ENCODE measurements at regions not wholly inside any gene's neighbourhood (a gene's known extent, or its start where the extent isn't known, plus 50 kb on each side); places are given as distances from the start of the nearest gene placed in this dataset.
A peak's percentile ranks its signal among the peaks of the same experiment; 100 is the strongest.

DNA sequence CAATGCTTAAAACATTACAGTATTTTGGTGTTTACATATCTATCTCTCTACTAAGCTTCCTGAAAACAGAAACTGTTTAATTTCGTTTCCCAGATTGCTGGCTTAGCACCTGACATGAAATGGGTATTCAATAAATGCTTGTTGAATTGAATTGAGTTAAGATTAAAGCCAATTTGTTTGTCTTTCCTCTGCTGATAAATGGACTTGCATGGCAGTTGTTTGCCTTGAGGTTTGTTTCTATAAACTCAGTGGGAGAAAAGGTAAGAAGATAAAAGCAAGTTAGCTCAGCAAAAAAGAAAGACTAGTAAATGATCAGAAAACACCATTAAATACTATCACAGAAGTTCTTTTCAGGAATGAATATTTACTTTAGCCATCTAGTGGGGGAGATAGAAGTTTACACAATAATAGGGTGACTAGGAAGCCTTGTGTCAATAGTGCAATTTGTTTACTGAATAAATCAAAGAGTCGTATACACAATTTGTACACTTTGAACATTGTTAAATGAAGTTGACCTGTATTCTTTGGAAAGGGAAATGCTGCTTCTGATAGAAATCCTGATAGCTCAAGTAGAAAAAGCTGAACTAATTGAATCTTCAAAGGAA lies 754.5 kb upstream of the FAM98A start:
- DNase-seq = peak; percentile 38 to 51

DNA sequence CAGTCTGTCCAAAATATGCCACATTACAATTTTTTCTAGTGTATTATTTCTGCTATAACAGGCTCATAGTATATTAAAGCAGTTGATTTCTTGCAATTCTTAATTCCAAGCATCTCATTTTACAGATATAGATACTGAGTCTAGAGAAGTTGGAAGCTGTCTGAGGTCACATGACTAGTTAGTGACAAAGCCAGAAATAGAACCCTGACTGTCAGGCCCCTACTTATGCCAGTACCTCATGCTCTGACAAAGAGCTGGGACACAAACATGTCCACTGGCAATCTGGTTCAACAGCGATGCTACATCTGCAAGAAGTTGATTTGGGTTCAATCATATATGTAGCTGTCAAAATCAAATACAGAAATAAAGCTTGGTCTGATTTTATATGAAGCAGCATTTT lies 750.4 kb upstream of the FAM98A start:
- no peak for DNase-seq

DNA sequence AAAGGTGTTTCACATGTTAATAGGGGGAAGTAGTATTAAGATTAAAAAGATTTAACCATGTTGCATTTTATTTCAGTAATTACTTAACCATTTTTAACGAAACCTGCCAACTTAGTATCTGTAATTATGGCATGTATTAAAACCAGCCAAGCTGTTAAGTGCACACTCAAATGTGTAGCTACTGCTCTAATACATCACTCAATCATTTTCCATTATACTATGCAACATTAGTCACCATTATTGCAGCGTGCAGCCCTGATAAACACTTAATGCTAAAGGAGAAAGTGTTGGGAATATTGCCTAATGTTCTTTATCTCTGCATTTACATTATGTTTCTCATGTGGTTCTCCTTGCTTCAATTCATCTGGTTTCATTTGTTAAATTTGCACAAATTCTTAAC lies 745.9 kb upstream of the FAM98A start:
- no peak for DNase-seq

DNA sequence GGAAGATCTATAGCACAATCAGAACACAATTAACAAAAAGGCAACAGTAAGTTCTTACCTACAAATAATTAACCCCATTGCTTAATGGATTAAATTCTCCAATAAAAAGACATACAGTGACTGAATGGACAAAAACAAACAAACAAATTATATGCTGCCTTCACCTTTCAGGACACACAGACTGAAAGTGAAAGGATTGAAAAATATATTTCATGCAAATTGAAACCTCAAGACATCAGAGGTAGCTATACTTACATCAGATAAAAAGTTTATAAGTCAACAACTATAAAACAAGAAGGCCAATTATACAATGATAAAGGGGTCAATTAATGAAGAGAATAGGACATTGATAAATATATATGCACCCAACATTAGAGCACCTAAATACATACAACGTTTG lies 741.2 kb upstream of the FAM98A start:
- no peak for DNase-seq

DNA sequence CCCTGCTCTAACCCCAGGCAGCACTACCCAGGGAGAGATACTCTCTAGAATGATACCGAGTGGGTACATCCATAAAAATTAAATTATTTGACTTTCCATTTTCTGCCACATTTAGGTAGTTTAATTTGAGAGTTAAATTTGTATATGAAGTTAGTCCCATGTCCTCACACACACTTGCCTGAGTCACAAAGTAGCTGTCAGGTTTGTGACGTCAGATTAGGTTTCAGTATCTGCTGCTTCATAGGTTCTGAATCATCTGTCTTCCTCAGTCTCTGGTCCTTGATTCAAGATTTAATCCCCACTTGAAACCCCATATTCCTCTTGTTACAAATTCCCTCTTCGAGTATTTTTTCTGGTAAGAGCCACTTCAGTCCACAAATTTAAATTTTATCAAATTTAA lies 738.6 kb upstream of the FAM98A start:
- no peak for DNase-seq

DNA sequence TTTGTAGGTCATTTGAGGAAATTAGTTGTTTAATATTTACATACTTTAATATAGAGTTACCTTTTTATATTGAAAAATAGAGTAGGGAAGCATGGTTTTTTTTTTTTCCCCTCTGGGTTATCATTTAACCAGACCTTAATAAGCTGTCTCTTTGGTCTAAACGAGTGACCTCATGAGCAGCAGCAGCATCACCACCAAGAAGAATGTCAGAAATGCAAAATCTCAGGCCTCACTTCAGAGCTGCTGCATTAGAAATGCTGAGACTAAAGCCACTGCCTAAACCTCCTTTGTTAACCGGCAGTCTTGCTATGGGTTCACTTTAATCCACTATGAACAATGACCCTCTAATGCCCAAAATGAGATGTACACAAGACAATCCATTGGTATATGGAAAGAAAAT lies 733.7 kb upstream of the FAM98A start:
- DNase-seq = no peak

DNA sequence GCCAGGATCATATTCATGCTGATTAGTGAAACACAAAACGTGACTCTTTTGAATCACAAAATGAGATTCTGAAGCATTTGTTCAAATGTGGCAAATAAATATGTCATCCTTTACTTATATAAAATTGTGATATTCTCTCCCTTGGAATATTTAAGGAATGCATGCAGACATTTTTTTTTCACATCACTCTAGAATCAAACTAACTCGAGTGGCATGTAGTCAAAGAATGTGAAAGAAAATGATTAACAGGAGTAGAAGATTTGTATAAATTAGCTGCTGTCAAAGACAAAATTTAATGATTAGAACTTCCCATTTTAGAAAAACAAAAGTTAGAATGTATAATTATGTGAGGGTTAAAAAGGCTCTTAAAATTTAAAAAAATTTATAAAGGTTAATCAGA lies 721.0 kb upstream of the FAM98A start:
- no peak for DNase-seq

DNA sequence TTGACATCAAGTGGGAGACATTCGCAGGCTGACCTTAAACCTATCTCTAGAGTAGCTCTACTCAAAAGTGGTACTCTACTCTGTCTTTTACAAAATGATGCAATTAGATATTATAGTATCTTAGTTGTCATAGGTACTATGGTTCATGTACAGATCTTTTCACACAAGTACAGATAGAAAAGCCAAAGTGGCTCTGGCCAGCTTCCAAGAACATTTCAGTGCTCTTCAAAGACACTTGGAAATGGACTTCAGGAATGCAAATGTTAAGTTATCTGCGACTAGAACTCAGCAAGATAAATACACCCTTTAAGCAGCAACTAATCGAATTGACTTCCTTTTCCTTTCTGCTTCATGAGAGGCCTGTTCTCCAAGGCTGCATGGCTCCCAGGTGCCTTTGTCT lies 718.7 kb upstream of the FAM98A start:
- no peak for DNase-seq

DNA sequence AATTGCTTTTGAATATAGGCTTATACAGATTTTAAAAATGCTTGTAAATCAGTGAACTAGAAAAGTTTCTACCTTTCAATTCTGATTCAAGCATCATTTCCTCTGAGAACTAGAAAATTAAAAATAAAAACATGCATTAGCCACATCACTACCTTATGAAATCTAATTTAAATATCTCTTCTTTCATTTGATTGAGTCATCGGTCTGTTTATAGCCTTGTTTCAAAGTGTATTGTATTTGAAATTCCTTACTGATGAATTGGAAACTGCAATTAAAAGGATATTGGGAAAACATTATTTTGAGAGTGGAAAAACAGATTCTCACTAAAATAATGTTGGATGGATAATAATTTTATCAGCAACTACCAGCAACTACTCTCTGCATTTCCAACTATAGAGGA lies 717.7 kb upstream of the FAM98A start:
- no peak for DNase-seq

DNA sequence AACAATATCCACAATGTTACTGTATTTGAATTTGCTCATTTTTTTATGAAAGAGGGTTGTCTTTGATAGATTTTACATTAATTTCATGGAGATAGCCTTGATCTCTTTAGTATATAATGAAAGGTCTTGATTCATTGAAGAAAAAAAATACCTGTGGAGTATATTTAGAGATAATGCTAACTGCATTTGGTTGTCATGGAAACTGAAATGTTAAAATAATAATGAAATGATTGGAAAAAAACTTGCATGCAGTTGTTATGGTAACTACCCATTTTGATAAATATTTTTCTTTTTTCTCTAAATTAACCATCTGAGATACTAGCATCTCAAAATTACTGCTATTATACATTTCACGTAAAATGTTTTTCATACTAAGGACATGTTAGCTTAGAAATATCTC lies 712.7 kb upstream of the FAM98A start:
- no peak for DNase-seq

DNA sequence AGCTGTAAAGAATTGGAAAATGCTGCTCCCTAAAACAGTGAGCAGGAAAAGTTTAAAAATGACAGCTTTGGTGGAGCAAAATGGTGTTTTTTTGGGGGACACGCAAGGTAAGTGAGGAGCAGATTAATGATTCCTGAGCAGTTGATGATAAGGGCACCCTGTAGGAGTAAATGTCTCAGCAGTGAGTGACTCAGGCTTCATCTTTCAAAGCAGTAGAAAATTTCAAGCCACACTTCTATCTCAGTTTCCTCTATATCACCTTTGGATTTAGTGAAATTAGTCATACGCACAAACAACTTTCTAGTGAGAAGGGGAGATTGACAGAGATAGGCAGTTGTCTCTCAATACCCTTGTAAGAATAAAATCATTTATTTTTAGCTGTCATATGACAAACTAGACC lies 709.0 kb upstream of the FAM98A start:
- DNase-seq = no peak

DNA sequence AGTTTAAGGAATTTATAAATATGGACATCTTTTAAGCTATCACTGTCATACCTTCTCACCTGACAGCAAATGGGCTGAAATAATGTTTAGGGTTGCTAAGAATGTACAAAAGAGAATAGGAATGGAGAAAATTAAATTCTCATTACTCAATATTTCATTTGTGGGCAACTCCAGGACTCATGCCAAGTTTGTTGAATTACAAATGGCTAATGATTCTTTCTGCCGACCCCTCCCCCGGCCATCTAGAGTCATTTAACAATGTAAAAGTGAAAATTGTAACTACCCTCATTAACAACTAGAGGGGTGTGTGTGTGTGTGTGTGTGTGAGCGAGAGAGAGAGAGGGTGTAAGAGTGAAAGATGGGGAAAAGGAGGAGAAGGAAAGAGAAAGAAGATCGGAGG lies 708.5 kb upstream of the FAM98A start:
- DNase-seq = no peak

DNA sequence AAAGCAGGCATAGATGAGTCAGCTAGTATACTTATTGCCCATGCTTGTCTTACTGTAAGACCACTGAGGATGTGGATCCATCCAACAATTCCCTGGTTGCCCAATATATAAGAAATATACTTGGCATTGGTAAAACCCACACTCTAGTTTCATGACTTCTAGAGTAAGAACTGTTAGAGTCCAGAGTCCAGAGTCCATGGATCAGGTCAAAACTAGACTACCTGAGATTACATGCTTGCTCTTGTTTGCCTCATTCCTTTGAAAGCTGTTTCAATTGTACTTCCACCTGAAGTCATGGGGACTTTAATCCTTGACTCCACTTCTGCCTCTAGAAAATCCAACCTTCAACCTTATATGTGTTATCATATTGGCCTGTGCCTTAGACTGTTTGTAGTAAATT lies 707.6 kb upstream of the FAM98A start:
- no peak for DNase-seq

DNA sequence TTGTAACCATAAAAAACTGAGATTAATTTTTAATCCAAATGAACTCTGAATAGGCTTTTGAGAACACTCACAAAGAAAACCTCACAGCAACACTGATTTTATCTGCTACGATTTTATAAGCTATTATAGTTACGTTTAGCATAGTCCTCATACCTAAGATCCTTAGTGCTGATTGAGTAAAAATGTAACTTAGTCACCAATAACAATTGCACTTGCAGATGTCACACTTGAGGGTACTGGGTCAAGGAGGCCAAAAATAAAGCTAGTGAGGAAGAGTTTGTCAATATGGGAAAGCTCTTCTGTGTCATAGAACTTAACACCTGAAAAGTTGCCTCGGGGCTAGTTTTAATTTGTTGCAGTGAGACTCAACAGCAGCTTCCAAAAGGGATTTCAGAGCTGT lies 706.5 kb upstream of the FAM98A start:
- DNase-seq = no peak

DNA sequence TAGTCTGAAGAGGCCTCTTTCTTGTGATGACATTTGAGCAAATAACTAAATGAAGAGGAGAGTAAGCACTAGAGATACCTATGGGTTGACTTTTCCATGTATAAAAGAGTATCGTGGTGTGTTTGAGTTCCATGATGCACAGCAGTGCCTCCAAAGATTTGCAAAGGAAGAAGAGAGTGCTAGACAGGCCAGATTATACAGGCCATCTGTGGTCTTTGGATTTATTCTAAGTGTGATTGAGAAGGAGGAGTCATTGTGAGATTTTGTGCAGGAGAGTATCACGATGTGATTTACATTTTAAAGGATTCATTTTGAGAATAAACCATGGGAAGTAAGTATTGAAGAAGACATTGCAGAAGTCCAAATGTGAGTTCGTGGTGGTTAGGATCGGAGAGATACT lies 695.9 kb upstream of the FAM98A start:
- no peak for DNase-seq

DNA sequence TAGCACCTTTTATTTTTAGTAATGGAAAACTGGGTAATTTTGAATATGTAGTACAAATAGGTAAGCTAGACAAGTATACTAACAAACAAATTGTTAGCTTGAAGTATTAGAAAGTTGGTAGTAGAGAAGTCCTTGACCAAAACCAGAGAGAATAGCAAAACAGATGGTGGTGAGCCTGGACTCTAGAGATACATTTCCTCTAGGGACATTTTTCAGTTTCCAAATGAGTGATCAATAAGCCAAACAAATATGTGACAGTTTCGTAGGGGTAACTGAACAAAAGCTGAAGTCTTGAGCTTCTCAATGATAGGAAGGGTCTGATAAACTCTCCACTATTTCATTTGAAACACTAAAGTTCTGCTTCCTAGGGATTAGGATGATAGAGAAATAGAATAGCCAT lies 692.0 kb upstream of the FAM98A start:
- no peak for DNase-seq

DNA sequence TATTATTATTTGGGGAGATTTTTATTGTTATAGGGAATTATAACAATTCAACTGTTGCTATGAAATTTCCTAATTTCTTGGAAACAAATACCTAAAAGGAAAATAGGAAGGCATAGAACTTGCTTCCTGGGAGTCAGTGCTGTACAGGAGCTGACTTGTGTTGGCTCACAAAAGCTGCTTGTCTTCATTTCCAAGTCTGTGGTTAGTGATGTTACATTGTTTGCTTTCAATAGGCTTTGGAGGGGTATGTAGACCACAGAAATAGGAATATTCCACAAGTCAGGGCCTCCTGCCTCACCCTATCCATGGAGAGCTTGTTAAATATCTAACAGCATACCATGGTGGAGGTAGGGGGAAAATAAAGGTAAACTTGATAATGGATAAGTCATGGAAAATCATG lies 688.9 kb upstream of the FAM98A start:
- no peak for DNase-seq

DNA sequence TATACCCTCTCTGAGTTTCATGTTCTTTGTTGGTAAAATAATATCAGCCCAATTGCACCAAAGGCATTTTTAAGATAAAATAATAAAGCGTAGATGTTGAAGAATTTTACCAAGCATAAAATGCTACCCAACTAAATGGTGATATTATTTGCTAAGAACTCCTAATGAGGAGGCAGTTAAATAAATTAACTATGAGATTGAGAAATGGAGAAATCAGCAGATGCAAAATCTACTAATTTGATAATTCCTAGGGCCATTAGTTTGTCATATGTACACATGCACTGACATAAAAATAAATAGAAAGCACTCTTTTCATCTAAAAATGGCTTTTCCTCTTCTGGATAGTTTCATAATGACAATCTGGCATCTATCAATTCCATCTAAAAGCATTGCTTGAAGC lies 681.5 kb upstream of the FAM98A start:
- DNase-seq = no peak

DNA sequence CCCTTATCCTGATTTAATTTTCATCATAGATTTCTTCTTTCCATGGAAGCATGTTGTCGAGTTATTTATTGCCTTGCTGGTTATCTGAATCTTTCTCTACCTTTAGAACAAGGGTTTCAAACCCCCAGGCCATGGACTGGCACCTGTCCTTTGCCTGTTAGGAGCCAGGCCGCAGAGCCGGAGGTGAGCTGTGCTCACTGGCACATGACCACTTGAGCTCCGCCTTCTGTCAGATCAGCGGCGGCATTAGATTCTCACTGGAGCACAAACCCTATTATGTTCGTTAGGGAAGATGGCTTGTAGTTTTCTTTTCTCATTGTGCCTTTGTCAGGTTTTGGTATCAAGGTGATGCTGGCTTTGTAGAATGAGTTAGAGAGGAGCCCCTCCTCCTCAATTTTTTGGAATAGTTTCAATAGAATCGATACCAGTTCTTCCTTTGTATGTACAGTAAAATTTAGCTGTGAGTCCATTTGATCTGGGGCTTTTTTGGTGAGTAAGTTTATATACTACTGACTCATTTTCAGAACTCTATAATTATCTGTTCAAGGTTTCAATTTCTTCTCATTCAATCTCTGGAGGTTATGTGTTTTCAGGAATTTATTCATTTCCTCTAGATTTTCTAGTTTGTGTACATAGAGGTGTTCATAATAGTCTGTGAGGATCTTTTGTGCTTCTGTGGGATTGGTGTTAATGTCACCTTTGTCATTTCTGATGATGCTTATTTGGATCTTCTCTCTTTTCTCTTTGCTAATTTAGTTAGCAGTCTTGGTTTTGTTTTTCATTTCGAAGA lies 668.0 kb upstream of the FAM98A start:
- DNase-seq = no peak

DNA sequence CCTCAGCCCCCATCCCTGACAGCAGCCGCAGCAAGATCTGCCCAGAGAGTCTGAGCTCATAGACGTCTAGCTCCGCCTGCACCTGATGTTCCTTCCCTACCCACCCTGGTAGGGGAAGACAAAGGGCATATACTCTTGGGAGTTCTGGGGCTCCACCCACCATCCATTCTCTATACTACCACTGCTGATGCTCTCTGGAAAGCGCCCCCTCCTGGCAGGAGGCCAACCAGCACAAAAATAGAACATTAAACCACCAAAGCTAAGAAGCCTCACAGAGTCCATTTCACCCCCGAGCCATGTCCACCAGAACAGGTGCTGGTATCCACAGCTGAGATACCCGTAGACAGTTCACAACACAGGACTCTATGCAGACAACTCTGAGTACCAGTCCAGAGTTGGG lies 662.6 kb upstream of the FAM98A start:
- DNase-seq = no peak

DNA sequence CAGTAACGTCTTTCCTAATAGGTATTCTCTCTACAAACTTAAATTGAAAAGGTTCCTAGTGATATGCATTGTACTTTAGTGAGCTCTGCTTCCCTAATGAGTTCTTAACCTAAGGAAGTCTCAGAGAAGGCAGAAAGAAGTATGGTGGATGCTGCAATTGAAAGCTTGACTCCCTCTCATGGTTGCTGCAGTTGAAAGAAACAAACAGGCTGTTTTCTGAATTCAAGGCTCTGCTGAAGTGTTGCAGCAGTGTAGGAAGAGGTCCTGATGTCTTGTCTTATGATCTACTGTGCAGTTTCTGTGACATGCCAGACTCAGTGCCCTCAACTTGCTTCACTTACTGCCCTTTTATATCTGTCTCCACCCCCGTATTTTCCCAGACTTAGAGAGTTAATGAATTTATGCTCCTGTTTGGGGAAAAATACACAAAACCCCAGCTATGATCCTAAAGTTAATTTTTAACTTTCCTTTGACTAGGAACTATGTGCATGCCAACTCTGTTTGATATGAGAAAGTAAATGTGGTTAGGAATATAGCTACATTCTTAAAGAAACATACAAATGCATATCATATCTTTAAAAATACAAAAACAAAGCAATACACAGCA lies 655.3 kb upstream of the FAM98A start:
- DNase-seq = no peak

DNA sequence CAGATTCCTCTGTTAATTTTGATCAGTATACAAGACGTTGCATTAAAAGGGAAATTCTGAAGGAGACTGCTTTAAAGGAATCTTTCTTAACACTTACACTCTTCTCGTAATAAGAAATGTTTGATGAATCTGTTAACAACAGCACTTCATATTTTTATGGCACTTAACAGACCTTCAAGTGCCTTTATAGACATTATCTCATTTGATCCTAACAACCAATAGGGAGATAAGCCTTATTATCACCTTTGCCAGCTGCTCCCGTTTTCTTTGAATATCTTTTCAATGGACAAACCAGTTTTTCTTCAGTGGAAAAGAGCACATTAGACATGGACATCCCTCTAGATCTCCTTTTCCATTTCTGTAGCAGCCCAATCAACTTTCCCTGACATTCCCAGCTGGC lies 653.0 kb upstream of the FAM98A start:
- no peak for DNase-seq

DNA sequence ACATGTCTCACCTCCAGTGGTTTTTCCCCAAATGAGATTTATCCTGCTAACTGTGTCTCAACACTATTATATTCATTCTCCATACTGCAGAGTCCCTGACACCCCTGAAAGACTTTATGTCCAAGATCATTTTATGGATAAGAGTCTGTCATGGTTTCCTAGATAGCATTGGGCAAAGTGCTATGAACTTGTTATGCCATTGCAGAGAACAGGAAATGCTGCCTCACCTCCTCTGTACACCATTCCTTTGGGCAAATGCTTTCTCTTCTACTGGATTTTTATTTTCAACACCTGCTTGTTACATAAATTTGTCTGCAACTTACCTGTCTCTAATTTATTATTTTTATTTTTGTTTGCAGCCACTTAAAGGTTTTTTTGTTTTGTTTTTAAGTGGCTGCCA lies 652.5 kb upstream of the FAM98A start:
- no peak for DNase-seq

DNA sequence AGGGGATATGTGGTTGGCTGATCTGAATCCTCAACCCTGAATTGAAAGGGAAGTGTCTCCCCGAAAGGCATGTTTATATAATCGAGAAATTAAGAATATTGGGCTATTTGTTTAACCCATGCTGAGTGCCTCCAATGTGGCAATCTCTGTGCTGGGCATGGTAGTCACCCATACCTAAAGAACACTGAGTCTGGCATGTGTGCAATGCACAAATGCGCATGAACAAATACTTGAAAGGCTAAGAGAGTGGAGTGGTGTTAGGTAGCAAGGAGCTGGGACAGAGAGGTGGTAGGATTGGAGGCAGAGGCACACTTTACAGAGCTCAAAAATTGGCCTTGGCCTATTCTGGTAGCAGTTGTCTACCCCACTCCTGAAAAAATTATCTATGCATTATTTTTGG lies 645.1 kb upstream of the FAM98A start:
- no peak for DNase-seq

DNA sequence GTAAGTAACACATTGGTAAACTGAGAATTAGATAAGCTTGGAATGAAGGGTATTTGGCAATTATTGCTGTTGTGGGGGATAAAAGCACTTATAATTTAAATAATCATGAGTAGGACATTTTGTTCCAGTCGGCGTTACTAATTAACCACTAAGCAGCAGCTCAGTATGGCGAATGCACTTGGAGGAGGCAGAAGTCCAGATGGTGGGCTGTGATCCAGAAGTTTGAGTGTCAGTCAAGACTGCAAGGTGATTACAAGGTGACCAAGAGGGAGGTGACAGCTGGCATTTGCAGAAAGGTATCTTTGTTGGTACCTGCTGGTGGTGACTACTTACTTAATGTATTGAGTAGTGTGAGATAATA lies 643.6 kb upstream of the FAM98A start:
- no peak for DNase-seq

Data from NCI-H1930 (cell line).